ENCODE measurements at regions not wholly inside any gene's neighbourhood (a gene's known extent, or its start where the extent isn't known, plus 50 kb on each side); places are given as distances from the start of the nearest gene placed in this dataset.

- TF ChIP-seq CTCF (conservative IDR thresholded peaks at IDR 0.05 in 1 of 2, IDR thresholded peaks at IDR 0.05 in 1 of 2; ENCODE audit: low read depth in 1 of 2, low read length in 2 of 2) (no peak), EZH2 (IDR thresholded peaks at IDR 0.05; ENCODE audit: low read length, missing control alignments) (no peak)
Observed at GRCh38 chr15:87716422-87716821, 540.1 kb downstream of the NTRK3 start.
